ENCODE measurements at regions not wholly inside any gene's neighbourhood (a gene's known extent, or its start where the extent isn't known, plus 50 kb on each side); places are given as distances from the start of the nearest gene placed in this dataset.

GRCh38 chr7:42392826-42393225 lies 155.8 kb upstream of the GLI3 start:
- H3K4me3 ChIP-seq (ENCODE audit: low read length): no peak overlapping the region
- no peak for TF ChIP-seq REST (IDR thresholded peaks at IDR 0.05; ENCODE audit: borderline replicate concordance)
- TF ChIP-seq CTCF (IDR thresholded peaks at IDR 0.05; ENCODE audit: poor library complexity, severe bottlenecking): no peak
- TF ChIP-seq EZH2 (IDR thresholded peaks at IDR 0.05; ENCODE audit: borderline replicate concordance, insufficient read depth, low read length, poor library complexity, severe bottlenecking): no peak
- no peak for TF ChIP-seq EP300 (conservative IDR thresholded peaks at IDR 0.05; ENCODE audit: poor library complexity, severe bottlenecking)
- no peak for TF ChIP-seq RAD21 (conservative IDR thresholded peaks at IDR 0.05)
- no peak for TF ChIP-seq MXI1 (conservative IDR thresholded peaks at IDR 0.05; ENCODE audit: poor library complexity, severe bottlenecking)
- no peak for TF ChIP-seq TAF1 (IDR thresholded peaks at IDR 0.05; ENCODE audit: low read depth)
- TF ChIP-seq SMC3 (conservative IDR thresholded peaks at IDR 0.05; ENCODE audit: poor library complexity): no peak
- TF ChIP-seq POLR2AphosphoS5 (IDR thresholded peaks at IDR 0.05): no peak
- no peaks in the 10 kb centered on the region for H3F3A ChIP-seq (ENCODE audit: insufficient read depth, low read length, poor library complexity, severe bottlenecking)
- H3K4me2 ChIP-seq (ENCODE audit: low read length): no peak overlapping the region
- H2AFZ ChIP-seq (ENCODE audit: low read depth, low read length): no peak overlapping the region
- no peaks in the 10 kb centered on the region for H3K79me2 ChIP-seq (replicated peaks; ENCODE audit: insufficient read depth, low read length)
- H3K27me3 ChIP-seq (ENCODE audit: insufficient read depth, low read depth, low read length): no peaks in the 10 kb centered on the region
- H3K9ac ChIP-seq (ENCODE audit: low read length): no peak overlapping the region
- H3K36me3 ChIP-seq (ENCODE audit: insufficient read depth, low read length): no peaks in the 10 kb centered on the region
- no peaks in the 10 kb centered on the region for H3K9me3 ChIP-seq (ENCODE audit: low read length)
- no peaks in the 10 kb centered on the region for H4K20me1 ChIP-seq (ENCODE audit: insufficient read depth)
- no peak overlapping the region for H3K27ac ChIP-seq (ENCODE audit: low read length)
- H3K9me2 ChIP-seq (ENCODE audit: insufficient read depth, low read length): no peaks in the 10 kb centered on the region

GRCh38 chr7:42389697-42390096 lies 152.7 kb upstream of the GLI3 start:
- Histone ChIP-seq H3K4me3 (ENCODE audit: low read length) (no peak overlapping the region), H3K27me3 (ENCODE audit: insufficient read depth, low read depth, low read length) (no peaks in the 10 kb centered on the region), H3K4me2 (ENCODE audit: low read length) (no peak overlapping the region), H3K27ac (ENCODE audit: low read length) (no peak overlapping the region), H3K9ac (ENCODE audit: low read length) (no peak overlapping the region), H3F3A (ENCODE audit: insufficient read depth, low read length, poor library complexity, severe bottlenecking) (no peaks in the 10 kb centered on the region), H2AFZ (ENCODE audit: low read depth, low read length) (no peak overlapping the region), H3K79me2 (replicated peaks; ENCODE audit: insufficient read depth, low read length) (no peaks in the 10 kb centered on the region), H3K9me2 (ENCODE audit: insufficient read depth, low read length) (no peaks in the 10 kb centered on the region), H4K20me1 (ENCODE audit: insufficient read depth) (no peaks in the 10 kb centered on the region), H3K9me3 (ENCODE audit: low read length) (no peaks in the 10 kb centered on the region), H3K36me3 (ENCODE audit: insufficient read depth, low read length) (no peaks in the 10 kb centered on the region)
- TF ChIP-seq EP300 (conservative IDR thresholded peaks at IDR 0.05; ENCODE audit: poor library complexity, severe bottlenecking): no peak

- H2AFZ ChIP-seq (ENCODE audit: low read depth, low read length): no peak overlapping the region
- no peak overlapping the region for H3K4me3 ChIP-seq (ENCODE audit: low read length)
- no peaks in the 10 kb centered on the region for H3K9me3 ChIP-seq (ENCODE audit: low read length)
- H3F3A ChIP-seq (ENCODE audit: insufficient read depth, low read length, poor library complexity, severe bottlenecking): no peaks in the 10 kb centered on the region
- no peak overlapping the region for H3K27ac ChIP-seq (ENCODE audit: low read length)
- no peaks in the 10 kb centered on the region for H3K79me2 ChIP-seq (replicated peaks; ENCODE audit: insufficient read depth, low read length)
- H3K27me3 ChIP-seq (ENCODE audit: insufficient read depth, low read depth, low read length): no peaks in the 10 kb centered on the region
- no peaks in the 10 kb centered on the region for H3K9me2 ChIP-seq (ENCODE audit: insufficient read depth, low read length)
- TF ChIP-seq EZH2 (IDR thresholded peaks at IDR 0.05; ENCODE audit: borderline replicate concordance, insufficient read depth, low read length, poor library complexity, severe bottlenecking) (no peak), EP300 (conservative IDR thresholded peaks at IDR 0.05; ENCODE audit: poor library complexity, severe bottlenecking) (no peak), POLR2AphosphoS5 (IDR thresholded peaks at IDR 0.05) (no peak), SMC3 (conservative IDR thresholded peaks at IDR 0.05; ENCODE audit: poor library complexity) (no peak), RAD21 (conservative IDR thresholded peaks at IDR 0.05) (no peak)
- H4K20me1 ChIP-seq (ENCODE audit: insufficient read depth): no peaks in the 10 kb centered on the region
- H3K36me3 ChIP-seq (ENCODE audit: insufficient read depth, low read length): no peaks in the 10 kb centered on the region
- no peak overlapping the region for H3K4me2 ChIP-seq (ENCODE audit: low read length)
- H3K9ac ChIP-seq (ENCODE audit: low read length): no peak overlapping the region
Observed at GRCh38 chr7:42385912-42386311, 148.9 kb upstream of the GLI3 start.

Data from neural cell (in vitro differentiated cells).